Cardiac fibroblast (primary cell): ENCODE measurements at regions not wholly inside any gene's neighbourhood (a gene's known extent, or its start where the extent isn't known, plus 50 kb on each side); places are given as distances from the start of the nearest gene placed in this dataset.

Source experiments
- DNase-seq, 2 donors: peaks; one replicate each; pipeline versions ENCODE4 v3.0.0 to v3.0.0-alpha.2; 2010; ENCODE audit warnings: low read depth in 2 of 2
- H3K4me3 ChIP-seq, 2 donors: replicated peaks in 1 of 2; 1 replicate in 1 of 2; 2 replicates in 1 of 2; pipeline ENCODE4 v1.5.1; 2011; ENCODE audit warnings: low read depth in 2 of 2, low read length in 2 of 2, mild to moderate bottlenecking in 2 of 2, moderate library complexity in 1 of 2
- TF ChIP-seq, protein P1 (sequence below): IDR thresholded peaks from one replicate; pipeline ENCODE4 v1.5.1; 2011; ENCODE audit warnings: low read depth, mild to moderate bottlenecking, low read length, inconsistent platforms

DNA sequence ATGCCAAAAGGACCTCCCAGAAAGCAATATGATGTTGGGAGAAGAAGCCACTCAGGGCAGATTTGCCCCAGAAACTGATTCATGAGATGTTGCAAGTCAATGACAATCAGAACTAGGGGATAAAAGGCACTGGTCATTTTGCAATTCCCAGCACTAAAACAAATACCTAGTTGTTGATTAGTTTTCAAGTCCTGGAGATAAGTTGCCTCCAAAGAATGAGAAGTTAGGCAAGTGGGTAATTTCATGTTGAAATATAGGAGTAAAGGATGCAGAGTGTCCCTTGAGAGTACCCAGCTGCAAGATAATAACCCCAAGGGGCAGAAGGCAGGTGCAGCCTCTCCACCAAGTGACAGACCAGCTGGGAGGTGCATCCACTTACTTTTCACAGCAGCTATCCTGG is 363.6 kb downstream of the PBX1 start:
- DNase-seq: peak in 1 of 2 donors; percentile 5
- no peak overlapping the region for H3K4me3 ChIP-seq
- TF ChIP-seq, protein P1, sequence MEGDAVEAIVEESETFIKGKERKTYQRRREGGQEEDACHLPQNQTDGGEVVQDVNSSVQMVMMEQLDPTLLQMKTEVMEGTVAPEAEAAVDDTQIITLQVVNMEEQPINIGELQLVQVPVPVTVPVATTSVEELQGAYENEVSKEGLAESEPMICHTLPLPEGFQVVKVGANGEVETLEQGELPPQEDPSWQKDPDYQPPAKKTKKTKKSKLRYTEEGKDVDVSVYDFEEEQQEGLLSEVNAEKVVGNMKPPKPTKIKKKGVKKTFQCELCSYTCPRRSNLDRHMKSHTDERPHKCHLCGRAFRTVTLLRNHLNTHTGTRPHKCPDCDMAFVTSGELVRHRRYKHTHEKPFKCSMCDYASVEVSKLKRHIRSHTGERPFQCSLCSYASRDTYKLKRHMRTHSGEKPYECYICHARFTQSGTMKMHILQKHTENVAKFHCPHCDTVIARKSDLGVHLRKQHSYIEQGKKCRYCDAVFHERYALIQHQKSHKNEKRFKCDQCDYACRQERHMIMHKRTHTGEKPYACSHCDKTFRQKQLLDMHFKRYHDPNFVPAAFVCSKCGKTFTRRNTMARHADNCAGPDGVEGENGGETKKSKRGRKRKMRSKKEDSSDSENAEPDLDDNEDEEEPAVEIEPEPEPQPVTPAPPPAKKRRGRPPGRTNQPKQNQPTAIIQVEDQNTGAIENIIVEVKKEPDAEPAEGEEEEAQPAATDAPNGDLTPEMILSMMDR: no peak

DNA sequence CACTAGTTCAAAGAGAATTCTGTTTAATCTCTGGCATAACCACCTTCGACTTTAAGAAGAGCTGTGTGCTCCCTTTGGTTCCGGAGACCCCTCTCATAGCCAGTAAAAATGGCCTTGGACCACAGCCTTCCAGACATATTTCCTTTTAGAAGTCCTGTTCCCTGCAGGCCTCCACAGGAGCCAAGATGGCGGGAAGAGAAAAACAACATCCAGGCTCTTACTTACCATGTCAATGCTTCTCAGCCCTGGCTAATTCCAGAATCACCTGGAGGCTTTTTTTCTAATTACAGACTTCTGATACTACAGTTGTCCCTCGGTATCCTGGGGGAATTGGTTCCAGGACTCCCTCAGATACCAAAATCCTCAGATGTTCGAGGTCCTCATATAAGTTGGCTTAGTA is 362.5 kb downstream of the PBX1 start:
- TF ChIP-seq, protein P1: no peak
- no peak for DNase-seq
- no peak overlapping the region for H3K4me3 ChIP-seq

DNA sequence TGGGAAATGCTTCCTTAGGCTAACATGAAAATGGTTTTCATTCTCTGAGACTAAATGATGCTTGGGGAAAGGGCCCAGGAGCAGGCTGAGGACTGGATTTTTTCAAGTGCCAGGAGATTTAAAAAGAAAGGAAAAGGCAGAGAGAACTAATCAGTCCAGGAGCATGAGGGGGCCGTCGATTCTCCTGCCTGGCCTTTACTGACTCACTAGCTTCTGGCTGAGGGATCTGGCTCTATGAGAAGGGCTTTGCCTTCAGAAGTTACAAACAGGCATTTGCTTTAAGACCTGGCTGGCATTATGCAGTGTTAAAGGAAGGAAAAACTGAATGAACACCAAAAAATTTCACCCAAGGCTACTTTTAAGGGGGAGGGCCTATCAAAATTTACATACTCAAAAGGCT is 359.2 kb downstream of the PBX1 start:
- TF ChIP-seq, protein P1: no peak
- H3K4me3 ChIP-seq: no peak overlapping the region
- DNase-seq: no peak

DNA sequence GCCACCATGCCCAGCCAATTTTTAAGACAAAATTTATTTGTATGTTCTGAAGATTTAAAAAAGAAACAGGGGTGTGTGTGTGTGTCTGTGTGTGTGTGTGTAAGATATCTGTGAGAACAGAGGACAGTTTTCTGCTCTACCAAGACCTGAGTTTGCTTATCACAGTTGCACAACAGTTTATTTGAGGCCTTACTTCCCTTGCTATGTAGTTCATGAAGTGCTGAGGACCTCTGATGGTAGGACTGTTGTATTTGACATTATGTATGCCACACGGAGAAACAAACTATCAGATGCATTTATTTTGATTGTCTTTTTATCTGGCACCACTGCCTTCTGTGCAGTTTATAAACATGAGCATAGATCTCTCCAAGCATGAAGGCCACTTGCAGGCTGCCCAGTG is 355.2 kb downstream of the PBX1 start:
- TF ChIP-seq, protein P1: no peak
- DNase-seq: peak; percentile 41 to 85
- H3K4me3 ChIP-seq: no peak overlapping the region

DNA sequence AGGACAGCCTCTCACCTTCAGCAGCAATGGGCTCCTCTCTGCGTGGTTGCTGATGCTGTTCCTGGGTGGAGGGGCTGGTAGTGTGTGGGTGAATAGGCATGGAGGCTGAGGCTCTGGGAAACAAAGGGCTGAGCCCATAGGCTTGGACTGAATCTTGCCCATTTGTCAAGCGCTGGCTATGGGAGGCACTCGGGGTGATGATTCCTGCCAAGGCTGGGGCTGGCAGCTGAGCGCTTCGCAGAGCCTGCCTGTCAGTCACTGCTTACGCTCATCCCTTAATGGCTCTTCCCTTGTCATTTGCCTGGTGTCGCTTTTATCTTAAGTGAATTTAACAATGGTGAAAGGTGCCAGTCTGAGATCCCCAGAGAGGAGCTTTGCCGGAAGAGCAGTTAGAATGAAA is 353.3 kb downstream of the PBX1 start:
- TF ChIP-seq, protein P1: no peak
- DNase-seq: no peak
- H3K4me3 ChIP-seq: no peak overlapping the region

DNA sequence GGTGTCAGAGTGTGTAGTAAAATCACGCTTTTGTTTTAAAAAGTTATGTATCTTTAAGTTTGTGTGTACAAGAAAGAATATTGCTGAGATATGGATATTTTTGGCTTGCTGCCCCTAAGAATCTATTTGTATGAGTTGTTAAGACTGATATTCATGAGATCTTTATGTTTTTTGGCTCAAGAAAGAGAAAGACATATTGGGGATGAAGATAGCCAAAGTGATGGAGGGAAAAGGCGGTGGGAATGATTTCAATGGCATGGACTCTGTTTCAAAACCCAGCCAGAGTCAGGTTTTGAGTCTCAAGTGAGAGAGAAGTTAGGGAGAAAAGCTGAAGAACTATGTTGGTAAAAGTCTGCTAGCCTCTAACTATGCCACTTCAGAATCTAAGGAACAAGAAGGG is 351.7 kb downstream of the PBX1 start:
- H3K4me3 ChIP-seq: no peak overlapping the region
- TF ChIP-seq, protein P1: no peak
- DNase-seq: no peak

DNA sequence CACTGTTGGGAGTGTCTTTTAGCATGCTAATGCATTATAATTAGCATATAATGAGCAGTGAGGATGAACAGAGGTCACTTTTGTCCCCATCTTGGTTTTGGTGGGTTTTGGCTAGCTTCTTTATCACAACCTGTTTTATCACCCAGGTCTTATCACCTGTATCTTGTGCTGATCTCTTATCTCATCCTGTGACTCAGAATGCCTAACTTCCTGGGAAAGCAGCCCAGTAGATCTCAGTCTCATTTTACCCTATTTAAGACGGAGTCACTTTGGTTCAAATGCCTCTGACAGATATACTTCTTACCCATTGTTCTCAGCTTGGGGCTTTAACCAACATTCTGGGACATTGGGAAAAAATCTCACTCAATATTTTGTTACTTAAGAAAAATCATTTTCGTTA is 348.7 kb downstream of the PBX1 start:
- TF ChIP-seq, protein P1: no peak
- no peak for DNase-seq
- no peak overlapping the region for H3K4me3 ChIP-seq
